Central memory CD4-positive, alpha-beta T cell (primary cell): ENCODE measurements at regions not wholly inside any gene's neighbourhood (a gene's known extent, or its start where the extent isn't known, plus 50 kb on each side); places are given as distances from the start of the nearest gene placed in this dataset.
"Not testable (repeated sequence)": the region's sequence is repeated elsewhere in the genome, so short reads cannot be mapped to it uniquely, and the experiment has no call there.

Source experiments
- DNase-seq: peaks from one replicate; pipeline ENCODE4 v3.0.0; 2022

DNA sequence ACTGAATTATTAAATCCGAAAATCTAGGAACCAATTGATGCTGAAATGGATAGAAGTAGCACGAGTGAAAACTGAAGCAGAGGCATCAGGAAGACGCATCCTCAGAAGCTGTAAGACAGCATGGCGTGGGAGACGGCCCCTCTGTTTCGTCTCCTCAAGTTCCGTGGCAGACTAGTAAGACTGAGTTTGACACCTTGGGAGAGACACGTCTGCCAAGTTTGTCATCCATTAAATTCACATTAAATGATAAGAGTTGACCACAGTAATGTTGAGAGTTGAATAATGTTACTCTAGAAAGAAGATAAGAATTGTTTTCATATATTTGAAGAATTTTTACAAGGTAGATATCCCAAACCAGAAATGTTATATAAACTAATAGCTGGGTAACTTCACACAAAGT, 736.1 kb upstream of the FRG1 start:
- no peak for DNase-seq

DNA sequence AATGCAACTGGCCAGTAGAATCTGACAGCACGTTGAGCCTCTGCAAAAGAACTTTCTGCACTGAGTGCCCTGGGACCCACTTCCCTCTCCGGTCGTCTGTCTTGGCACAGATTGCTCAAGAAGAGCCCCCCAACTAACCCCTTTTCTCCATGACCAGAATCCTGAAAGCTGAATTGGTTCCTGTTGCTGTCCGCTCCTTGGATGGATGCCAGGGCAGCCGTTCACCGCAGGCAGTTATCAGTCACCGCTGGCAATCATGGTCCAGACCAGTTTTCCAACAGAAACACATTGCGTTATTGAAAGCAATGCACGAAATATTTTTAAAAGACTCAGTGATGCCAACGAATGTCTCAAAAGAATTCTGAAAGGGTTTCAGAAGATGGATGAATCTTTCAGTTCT, 733.7 kb upstream of the FRG1 start:
- DNase-seq, result no peak

DNA sequence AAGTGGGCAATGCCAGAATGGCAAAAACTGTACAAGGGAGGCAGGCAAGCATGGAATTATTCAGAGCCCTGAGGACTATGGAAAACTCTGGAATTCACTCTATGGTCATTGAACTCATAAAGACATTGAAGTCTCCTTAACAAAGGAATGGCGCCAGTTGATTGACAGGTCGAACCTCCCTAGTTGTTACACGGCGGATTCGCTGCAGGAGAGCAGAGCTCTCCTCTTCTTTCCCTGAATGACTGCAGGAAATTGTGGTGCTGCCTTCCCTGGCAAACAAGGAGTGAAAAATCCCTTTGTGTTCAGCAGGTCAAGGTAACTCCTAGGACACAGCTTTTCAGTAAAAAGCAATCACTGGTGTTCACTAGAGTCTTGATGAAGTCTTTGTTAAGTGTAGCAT, 732.8 kb upstream of the FRG1 start:
- DNase-seq, result no peak

DNA sequence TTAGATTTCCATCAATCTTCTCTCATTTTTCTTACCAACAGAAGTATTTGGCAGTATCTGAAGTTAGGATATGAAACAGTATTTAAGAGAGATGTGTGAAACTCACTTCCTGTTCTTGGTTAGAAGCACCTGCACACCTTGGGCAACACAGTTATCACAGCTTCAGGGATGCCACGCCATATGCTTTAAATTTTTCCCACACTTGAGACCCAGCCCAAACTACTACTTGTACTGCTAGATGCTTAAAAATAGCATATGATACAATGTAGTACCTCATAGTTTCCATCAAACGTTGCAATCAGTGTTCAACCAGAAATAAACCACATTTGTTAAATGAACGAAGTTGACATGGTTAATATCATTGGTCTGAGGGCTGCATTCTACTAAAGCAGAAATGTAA, 725.1 kb upstream of the FRG1 start:
- no peak for DNase-seq

GRCh38 chr4:189221691-189222090, 719.0 kb upstream of the FRG1 start:
- DNase-seq, result no peak

- no peak for DNase-seq
Observed at GRCh38 chr4:189228726-189229125, 711.9 kb upstream of the FRG1 start.

- no peak for DNase-seq
Observed at GRCh38 chr4:189232274-189232673, 708.4 kb upstream of the FRG1 start.

DNA sequence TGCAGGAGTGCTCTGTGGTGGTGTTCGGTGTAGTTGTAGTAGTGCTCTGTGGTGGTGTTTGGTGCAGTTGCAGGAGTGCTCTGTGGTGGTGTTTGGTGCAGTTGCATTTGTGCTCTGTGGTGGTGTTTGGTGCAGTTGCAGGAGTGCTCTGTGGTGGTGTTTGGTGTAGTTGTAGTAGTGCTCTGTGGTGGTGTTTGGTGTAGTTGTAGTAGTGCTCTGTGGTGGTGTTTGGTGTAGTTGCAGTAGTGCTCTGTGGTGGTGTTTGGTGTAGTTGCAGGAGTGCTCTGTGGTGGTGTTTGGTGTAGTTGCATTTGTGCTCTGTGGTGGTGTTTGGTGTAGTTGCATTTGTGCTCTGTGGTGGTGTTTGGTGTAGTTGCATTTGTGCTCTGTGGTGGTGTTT, 706.9 kb upstream of the FRG1 start:
- DNase-seq, result not testable (repeated sequence)

DNA sequence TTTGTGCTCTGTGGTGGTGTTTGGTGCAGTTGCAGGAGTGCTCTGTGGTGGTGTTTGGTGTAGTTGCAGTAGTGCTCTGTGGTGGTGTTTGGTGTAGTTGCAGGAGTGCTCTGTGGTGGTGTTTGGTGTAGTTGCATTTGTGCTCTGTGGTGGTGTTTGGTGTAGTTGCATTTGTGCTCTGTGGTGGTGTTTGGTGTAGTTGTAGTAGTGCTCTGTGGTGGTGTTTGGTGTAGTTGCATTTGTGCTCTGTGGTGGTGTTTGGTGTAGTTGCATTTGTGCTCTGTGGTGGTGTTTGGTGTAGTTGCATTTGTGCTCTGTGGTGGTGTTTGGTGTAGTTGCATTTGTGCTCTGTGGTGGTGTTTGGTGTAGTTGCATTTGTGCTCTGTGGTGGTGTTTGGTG, 705.7 kb upstream of the FRG1 start:
- not testable (repeated sequence) for DNase-seq

GRCh38 chr4:189235599-189235998, 705.1 kb upstream of the FRG1 start:
- no peak for DNase-seq

DNA sequence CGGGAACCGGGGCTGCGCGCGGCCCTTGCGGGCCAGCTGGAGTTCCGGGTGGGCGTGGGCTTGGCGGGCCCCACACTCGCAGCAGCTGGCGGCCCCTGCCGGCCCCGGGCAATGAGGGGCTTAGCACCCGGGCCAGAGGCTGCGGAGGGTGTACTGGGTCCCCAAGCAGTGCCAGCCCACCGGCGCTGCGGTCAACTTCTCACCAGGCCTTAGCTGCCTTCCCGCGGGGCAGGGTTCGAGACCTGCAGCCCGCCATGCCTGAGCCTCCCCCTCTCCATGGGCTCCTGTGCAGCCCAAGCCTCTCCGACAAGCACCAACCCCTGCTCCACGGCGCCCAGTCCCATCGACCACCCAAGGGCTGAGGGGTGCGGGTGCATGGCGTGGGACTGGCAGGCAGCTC, 704.4 kb upstream of the FRG1 start:
- not testable (repeated sequence) for DNase-seq

GRCh38 chr4:189237340-189237739, 703.3 kb upstream of the FRG1 start:
- DNase-seq, result no peak

GRCh38 chr4:189255636-189256035, 685.0 kb upstream of the FRG1 start:
- no peak for DNase-seq

DNA sequence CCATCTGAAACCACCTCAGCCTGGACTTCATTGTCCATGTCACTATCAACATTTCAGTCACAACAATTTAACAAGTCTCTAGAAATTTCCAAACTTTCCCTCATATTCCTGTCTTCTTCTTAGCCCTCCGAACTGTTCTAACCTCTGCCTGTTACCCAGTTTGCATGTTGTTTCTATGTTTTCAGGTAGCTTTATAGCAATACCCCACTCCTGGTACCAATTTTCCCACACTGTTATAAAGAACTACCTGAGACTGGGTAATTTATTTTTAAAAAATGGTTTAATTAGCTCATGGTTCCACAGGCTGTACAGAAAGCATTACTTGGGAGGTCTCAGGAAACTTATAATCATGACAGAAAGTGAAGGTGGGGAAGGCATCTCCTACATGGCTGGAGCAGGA, 679.2 kb upstream of the FRG1 start:
- DNase-seq, result no peak

DNA sequence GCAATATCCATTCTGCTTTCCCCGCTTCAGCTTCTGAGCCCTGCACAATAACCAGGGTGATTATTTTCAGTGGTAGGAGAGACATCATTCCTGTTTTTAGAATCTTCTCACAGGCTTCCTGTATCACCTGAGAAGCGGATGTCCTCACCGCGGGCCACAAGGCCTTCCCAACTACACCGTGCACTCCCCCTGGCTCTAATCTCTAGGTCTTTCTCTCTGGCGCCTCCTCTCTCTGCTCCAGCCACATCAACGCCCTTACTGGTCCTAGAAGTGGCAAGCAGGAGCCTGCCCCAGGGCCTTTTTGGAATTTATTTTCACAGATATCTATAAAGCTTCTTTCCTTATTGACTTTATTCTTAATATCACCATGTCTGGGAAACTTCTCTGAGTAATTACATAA, 675.2 kb upstream of the FRG1 start:
- no peak for DNase-seq

GRCh38 chr4:189267312-189267965, 673.2 kb upstream of the FRG1 start:
- no peak for DNase-seq

DNA sequence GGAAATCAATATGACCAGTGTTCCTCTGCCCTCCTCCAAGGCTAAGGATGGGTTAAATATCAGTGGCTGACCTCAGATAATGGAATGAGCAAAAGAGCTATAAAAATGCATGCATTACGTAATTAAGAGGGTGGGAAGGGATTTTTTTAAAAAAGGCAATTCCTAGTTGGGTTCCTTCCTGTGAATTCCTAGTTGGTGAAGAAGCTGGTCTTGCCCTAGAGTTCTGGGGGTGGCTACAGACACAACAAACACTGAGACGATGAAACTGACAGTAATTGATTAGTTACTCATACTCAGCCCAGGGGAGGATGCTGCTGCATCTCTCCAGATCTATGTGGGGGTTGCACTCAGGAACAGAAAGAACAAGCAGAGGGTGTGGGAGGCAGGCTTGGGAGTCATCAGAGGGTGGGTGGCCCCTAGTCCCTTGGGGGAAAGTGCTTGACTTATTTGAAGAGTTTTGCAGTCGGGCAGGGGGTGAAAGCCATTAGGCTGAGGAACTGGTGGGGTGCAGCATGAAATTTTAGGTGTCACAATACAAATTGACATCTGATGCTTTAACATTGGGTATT, 662.0 kb upstream of the FRG1 start:
- DNase-seq, result no peak

DNA sequence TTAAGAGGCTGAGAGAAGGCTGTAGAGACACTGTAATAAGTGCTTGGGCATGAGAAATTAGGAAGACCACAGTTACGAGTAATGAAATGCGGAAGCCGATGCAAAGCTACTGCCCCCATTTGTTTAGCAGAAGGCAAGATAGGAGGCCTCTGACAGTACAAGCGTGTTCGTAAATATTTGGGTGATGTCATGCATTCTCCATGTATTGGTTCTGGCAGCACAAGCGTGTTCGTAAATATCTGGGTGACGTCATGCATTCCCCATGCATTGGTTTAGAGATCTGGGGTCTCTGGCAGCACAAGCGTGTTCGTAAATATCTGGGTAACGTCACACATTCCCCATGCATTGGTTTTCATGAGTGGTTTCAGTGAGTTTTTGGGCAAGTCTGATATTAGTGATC, 661.5 kb upstream of the FRG1 start:
- DNase-seq, result no peak

DNA sequence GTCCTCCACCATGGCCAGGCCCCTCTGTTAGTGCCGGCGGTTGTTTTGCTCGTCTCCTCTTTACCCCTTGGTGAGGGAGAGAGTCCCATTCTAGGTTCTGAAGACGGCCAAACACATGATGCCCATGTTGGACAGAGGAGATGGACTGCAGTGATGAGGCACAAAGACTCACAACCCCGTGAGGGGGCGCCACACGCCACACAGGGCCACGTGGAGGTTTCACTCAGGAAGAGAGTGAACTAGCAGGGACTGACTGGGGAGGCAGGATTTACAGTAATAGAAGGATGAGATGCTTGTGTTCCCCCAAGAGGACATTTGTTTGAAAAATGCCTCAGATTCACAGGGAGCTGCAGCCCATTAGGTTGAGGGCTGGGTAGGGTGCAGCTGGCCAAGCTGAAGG, 655.3 kb upstream of the FRG1 start:
- no peak for DNase-seq

DNA sequence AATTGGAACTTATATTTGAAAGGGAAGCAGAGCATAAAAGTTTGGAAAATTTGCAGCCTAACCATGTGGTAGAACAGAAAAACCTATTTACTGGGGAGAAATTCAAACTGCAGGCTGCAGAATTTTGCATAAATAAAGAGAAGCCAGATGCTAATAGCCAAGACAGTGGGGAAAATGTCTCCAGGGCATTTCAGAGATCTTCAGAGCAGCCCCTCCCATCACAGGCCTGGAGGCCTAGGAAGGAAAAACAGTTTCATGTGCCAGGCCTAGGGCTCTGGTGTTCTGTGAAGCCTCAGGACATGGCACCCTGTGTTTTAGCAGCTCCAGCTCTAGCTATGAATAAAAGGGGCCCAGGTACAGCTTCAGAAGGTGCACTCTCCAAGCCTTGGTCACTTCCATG, 648.7 kb upstream of the FRG1 start:
- no peak for DNase-seq

DNA sequence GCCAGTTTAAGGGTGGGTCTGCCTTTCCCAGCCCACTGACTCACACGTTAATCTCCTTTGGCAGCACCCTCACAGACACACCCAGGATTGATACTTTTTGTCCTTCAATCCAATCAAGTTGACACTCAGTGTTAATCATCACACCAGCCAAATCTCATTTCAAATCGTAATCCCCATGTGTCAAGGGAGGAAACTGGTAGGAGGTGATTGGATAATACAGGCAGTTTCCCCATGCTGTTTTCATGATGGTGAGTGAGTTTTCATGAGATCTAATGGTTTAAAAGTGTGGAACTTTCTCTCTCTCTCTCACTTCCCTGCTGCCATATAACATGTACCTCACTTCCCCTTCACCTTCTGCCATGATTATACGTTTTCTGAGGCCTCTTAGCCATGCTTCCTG, 647.2 kb upstream of the FRG1 start:
- DNase-seq, result no peak

- DNase-seq, result no peak
Observed at GRCh38 chr4:189294574-189294973, 646.1 kb upstream of the FRG1 start.

GRCh38 chr4:189299706-189300105, 641.0 kb upstream of the FRG1 start:
- DNase-seq, result no peak

- DNase-seq, result no peak
Observed at GRCh38 chr4:189301692-189302091, 639.0 kb upstream of the FRG1 start.

- no peak for DNase-seq
Observed at GRCh38 chr4:189302719-189303118, 638.0 kb upstream of the FRG1 start.
